ENCODE measurements at regions not wholly inside any gene's neighbourhood (a gene's known extent, or its start where the extent isn't known, plus 50 kb on each side); places are given as distances from the start of the nearest gene placed in this dataset.

GRCh38 chr16:17612336-17612735 is 141.6 kb upstream of the XYLT1 start:
- Histone ChIP-seq H3K36me3 (ENCODE audit: insufficient read depth, low read length) (no peaks in the 10 kb centered on the region), H3K9me3 (ENCODE audit: control insufficient read depth, insufficient read depth, low read length) (no peaks in the 10 kb centered on the region), H3K9ac (ENCODE audit: low read depth, low read length) (no peak overlapping the region), H3K4me1 (ENCODE audit: insufficient read depth, low read length) (no peaks in the 10 kb centered on the region; the same call in 1 of the 2 replicates)

GRCh38 chr16:17607609-17608008 is 136.8 kb upstream of the XYLT1 start:
- Histone ChIP-seq H3K4me1 (ENCODE audit: insufficient read depth, low read length) (no peaks in the 10 kb centered on the region; the same call in 1 of the 2 replicates), H3K9me3 (ENCODE audit: control insufficient read depth, insufficient read depth, low read length) (no peaks in the 10 kb centered on the region)

DNA sequence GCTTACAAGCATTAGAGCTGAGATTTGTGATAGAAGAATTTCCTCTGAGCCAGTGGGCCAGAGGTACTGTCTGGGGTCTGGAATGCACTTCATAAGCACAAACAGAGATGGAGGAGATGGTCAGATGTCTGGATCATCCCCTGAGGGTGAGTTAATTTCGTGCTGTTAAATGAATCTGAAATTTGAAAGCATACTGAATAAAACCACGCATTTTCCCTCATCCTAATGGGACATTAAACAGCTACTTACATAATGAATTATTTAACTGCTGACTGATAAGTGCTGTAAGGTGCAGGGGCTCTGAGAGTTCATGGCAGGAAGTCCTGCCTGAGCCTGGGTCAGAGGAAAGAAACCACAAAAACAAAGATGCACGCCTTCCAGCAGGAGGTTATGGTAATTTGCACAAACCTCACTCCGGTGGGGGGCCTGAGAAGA is 136.3 kb upstream of the XYLT1 start:
- no peaks in the 10 kb centered on the region for H3K4me1 ChIP-seq (ENCODE audit: insufficient read depth, low read length)
- H3K9ac ChIP-seq (ENCODE audit: low read depth, low read length) = no peak overlapping the region
- H3K9me3 ChIP-seq (ENCODE audit: control insufficient read depth, insufficient read depth, low read length) = no peaks in the 10 kb centered on the region
- no peaks in the 10 kb centered on the region for H3K36me3 ChIP-seq (ENCODE audit: insufficient read depth, low read length)

More at GRCh38 chr16:17607609-17608008, 136.8 kb upstream of the XYLT1 start:
- Histone ChIP-seq H3K9ac (ENCODE audit: low read depth, low read length) (no peak overlapping the region), H3K36me3 (ENCODE audit: insufficient read depth, low read length) (no peaks in the 10 kb centered on the region)

DNA sequence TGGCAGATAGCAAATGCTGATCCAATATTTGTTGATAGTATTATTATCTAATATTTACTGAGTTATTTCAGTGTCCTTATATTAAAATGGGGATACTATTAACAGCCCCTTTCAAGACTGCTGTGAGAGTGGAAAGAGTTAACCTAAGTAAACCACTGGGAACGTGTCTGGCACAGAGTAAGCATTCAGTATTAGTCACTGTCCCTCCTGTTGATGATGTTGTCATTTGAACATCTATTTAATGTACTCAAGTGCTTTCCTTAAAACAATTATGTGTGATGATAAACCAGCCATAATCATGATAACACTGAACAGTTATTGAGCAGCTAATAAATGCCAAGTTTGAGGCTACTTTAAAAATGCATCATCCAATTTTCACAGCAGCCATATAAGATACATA is 135.7 kb upstream of the XYLT1 start:
- no peaks in the 10 kb centered on the region for H3K36me3 ChIP-seq (ENCODE audit: insufficient read depth, low read length)
- H3K4me1 ChIP-seq (ENCODE audit: insufficient read depth, low read length) = no peaks in the 10 kb centered on the region
- H3K9me3 ChIP-seq (ENCODE audit: control insufficient read depth, insufficient read depth, low read length) = no peaks in the 10 kb centered on the region
- no peak overlapping the region for H3K9ac ChIP-seq (ENCODE audit: low read depth, low read length)

DNA sequence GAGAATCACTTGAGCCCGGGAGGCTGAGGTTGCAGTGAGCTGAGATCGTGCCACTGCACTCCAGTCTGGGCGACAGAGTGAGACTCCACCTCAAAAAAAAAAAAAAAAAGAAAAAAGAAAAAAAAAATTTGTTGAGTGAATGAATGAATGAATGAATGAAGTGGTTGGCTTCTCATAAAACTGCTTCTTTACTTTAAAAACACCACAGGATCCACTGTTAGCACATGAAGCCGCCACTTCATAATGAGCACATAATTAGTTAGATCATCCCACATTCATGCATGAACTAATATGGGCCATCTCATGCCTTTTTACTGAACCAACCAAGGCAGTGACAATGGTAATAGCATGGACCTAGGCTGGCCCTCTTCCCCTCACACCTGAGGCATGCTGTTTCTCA is 135.0 kb upstream of the XYLT1 start:
- no peaks in the 10 kb centered on the region for H3K36me3 ChIP-seq (ENCODE audit: insufficient read depth, low read length)
- no peak overlapping the region for H3K9ac ChIP-seq (ENCODE audit: low read depth, low read length)
- no peaks in the 10 kb centered on the region for H3K9me3 ChIP-seq (ENCODE audit: control insufficient read depth, insufficient read depth, low read length)
- H3K4me1 ChIP-seq (ENCODE audit: insufficient read depth, low read length) = no peaks in the 10 kb centered on the region

DNA sequence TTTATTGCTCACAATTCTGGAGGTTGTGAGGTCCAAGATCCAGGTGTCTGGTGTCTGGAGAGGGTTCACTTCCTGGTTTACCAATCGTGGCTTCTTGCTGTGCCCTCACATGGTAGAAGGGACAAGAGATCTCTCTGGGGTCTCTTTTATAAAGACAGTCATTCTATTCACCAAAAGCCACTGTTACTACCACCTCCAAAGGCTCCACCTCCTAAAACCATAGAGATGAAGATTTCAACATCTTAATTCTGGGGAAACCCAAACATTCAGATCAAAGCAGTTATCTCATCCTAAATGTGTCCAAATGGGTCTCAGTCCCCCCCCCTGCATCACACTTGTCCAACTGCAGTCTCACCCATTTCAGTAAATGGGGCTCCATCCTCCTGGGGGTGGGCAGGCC is 132.9 kb upstream of the XYLT1 start:
- Histone ChIP-seq H3K9me3 (ENCODE audit: control insufficient read depth, insufficient read depth, low read length) (no peaks in the 10 kb centered on the region), H3K9ac (ENCODE audit: low read depth, low read length) (no peak overlapping the region), H3K36me3 (ENCODE audit: insufficient read depth, low read length) (no peaks in the 10 kb centered on the region), H3K4me1 (ENCODE audit: insufficient read depth, low read length) (no peaks in the 10 kb centered on the region)

GRCh38 chr16:17602678-17603077 is 131.9 kb upstream of the XYLT1 start:
- Histone ChIP-seq H3K4me1 (ENCODE audit: insufficient read depth, low read length) (no peaks in the 10 kb centered on the region), H3K9ac (ENCODE audit: low read depth, low read length) (no peak overlapping the region), H3K36me3 (ENCODE audit: insufficient read depth, low read length) (no peaks in the 10 kb centered on the region), H3K9me3 (ENCODE audit: control insufficient read depth, insufficient read depth, low read length) (no peaks in the 10 kb centered on the region)

DNA sequence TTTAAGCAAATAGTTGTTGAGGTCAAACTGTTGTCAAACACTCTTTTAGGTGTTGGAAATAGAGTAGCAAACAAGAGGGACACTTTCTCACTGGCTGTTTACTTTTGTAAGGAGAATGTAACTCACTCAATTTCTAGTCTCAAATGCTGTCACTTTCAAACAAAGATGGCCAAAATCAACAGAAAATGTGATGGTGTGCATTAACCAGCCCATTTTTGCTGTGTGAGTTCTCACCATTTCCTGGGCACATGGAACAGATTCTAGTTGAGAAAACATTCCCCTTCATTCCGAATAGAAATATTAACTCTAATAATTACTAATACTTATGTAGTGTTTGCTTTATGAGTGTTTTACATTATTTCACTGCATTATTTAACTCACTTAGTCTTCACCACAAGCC is 128.2 kb upstream of the XYLT1 start:
- Histone ChIP-seq H3K9me3 (ENCODE audit: control insufficient read depth, insufficient read depth, low read length) (no peaks in the 10 kb centered on the region; the same call in 1 of the 2 replicates), H3K9ac (ENCODE audit: low read depth, low read length) (no peak overlapping the region), H3K4me1 (ENCODE audit: insufficient read depth, low read length) (no peaks in the 10 kb centered on the region), H3K36me3 (ENCODE audit: insufficient read depth, low read length) (no peaks in the 10 kb centered on the region)

DNA sequence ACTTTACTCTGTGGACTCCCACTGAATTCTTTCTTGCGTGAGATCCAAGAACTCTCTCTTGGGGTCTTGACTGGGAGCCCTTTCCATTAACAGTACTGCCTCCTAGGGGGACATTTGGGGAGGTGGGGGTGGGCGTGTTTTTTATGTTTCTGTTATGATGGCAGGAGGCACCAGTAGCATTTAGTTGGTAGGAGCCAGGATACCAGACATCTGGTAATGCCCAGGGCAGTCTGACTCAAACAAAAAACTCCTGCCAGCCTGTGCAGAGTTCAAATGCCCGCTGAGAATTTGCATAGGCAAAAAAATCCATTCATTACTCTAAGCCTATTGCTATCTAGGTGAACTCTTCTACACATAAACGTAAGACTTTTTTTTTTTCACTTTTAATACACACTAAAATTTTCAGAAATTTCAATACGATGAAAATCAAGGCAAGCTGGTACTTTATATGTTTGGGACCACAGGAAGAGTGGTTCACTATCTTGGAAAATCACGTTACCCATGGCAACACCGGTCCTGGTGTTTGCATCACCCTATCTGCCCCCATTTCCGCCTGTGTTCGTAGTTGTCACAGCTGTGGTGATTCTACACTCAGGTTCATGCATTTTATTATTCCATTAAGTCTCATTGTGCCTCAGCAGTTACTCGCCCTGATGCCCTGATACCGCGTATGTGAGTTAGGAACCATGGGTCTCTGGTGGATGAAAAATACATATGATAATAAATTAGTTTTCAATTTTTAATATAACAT is 121.1 kb upstream of the XYLT1 start:
- no peaks in the 10 kb centered on the region; the same call in 1 of the 2 replicates for H3K9me3 ChIP-seq (ENCODE audit: control insufficient read depth, insufficient read depth, low read length)
- no peaks in the 10 kb centered on the region for H3K36me3 ChIP-seq (ENCODE audit: insufficient read depth, low read length)
- H3K4me1 ChIP-seq (ENCODE audit: insufficient read depth, low read length) = no peaks in the 10 kb centered on the region
- no peak overlapping the region for H3K9ac ChIP-seq (ENCODE audit: low read depth, low read length)

GRCh38 chr16:17590711-17591654 is 120.2 kb upstream of the XYLT1 start:
- Histone ChIP-seq H3K9me3 (ENCODE audit: control insufficient read depth, insufficient read depth, low read length) (no peaks in the 10 kb centered on the region), H3K4me1 (ENCODE audit: insufficient read depth, low read length) (no peaks in the 10 kb centered on the region), H3K36me3 (ENCODE audit: insufficient read depth, low read length) (no peaks in the 10 kb centered on the region), H3K9ac (ENCODE audit: low read depth, low read length) (no peak overlapping the region)

DNA sequence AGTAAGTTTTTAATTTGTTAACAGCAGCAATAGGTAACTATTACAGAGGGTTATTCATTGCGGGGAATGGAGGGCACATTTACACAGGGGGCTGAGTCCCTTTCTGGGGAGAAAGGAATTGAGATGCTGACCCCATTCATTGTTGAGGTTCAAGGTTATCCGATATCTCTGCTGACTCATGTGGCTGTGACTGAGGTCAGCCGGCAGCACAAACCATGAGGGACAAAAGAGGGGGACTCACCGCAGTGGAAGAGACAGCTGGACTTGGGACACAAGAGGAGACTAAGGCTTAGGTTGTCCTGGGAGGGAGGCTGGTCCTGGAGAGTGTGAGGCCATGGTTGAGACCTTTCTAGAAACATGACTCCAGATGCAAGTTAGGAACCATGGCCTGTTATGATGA is 119.1 kb upstream of the XYLT1 start:
- Histone ChIP-seq H3K9me3 (ENCODE audit: control insufficient read depth, insufficient read depth, low read length) (no peaks in the 10 kb centered on the region), H3K4me1 (ENCODE audit: insufficient read depth, low read length) (no peaks in the 10 kb centered on the region), H3K9ac (ENCODE audit: low read depth, low read length) (no peak overlapping the region), H3K36me3 (ENCODE audit: insufficient read depth, low read length) (no peaks in the 10 kb centered on the region)

DNA sequence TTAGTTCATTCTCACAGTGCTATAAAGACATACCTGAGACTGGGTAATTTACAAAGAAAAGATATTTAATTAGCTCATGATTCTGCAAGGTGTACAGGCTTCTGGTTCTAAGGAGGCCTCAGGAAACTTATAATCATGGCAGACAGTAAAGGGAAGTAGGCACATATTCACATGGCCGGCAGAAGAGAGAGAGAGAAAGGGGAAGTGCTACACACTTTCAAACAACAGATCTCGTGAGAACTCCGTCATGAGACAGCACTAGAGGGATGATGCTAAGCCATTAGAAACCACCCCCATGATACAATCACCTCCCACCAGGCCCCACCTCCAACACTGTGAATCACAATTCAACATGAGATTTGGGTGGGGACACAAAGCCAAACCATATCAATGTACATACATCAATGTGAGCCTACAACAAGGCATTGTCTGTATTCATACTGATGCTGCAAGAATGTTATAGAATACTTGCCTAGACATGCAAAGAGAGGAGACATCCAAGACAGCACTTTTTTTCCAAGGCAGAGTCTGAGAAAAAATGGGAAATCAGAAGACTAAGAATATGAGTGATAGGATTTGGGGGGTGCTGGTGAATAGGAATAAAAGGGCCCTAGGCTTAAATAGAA is 114.8 kb upstream of the XYLT1 start:
- no peaks in the 10 kb centered on the region; the same call in 1 of the 2 replicates for H3K9me3 ChIP-seq (ENCODE audit: control insufficient read depth, insufficient read depth, low read length)
- H3K9ac ChIP-seq (ENCODE audit: low read depth, low read length) = no peak overlapping the region
- H3K4me1 ChIP-seq (ENCODE audit: insufficient read depth, low read length) = no peaks in the 10 kb centered on the region
- H3K36me3 ChIP-seq (ENCODE audit: insufficient read depth, low read length) = no peaks in the 10 kb centered on the region

GRCh38 chr16:17578981-17579874 is 108.5 kb upstream of the XYLT1 start:
- Histone ChIP-seq H3K9me3 (ENCODE audit: control insufficient read depth, insufficient read depth, low read length) (no peaks in the 10 kb centered on the region; the same call in 1 of the 2 replicates), H3K4me1 (ENCODE audit: insufficient read depth, low read length) (peaks cover 7% of the 10 kb centered on the region; the same call in 1 of the 2 replicates), H3K9ac (ENCODE audit: low read depth, low read length) (no peak overlapping the region), H3K36me3 (ENCODE audit: insufficient read depth, low read length) (no peaks in the 10 kb centered on the region)

All from ES-I3 (cell line).